ENCODE measurements at regions not wholly inside any gene's neighbourhood (a gene's known extent, or its start where the extent isn't known, plus 50 kb on each side); places are given as distances from the start of the nearest gene placed in this dataset.
"Not testable (repeated sequence)": the region's sequence is repeated elsewhere in the genome, so short reads cannot be mapped to it uniquely, and the experiment has no call there.

GRCh38 chr20:29878281-29878741 lies 1379.2 kb upstream of the DEFB115 start:
- ATAC-seq (ENCODE audit: low read depth) = peak; percentile 39

GRCh38 chr20:29878777-29879442 lies 1378.6 kb upstream of the DEFB115 start:
- no peaks in the 10 kb centered on the region for H3K4me1 ChIP-seq (ENCODE audit: insufficient read depth, poor library complexity, severe bottlenecking)
- no peaks in the 10 kb centered on the region for H3K36me3 ChIP-seq (ENCODE audit: low read depth)
- peak; percentile 89 for DNase-seq (ENCODE audit: low spot score)
- ATAC-seq (ENCODE audit: low read depth) = peak; percentile 19; the same call in 2 of the 3 replicates
- H3K27ac ChIP-seq (ENCODE audit: poor library complexity, severe bottlenecking) = no peak overlapping the region
- H3K27me3 ChIP-seq (ENCODE audit: insufficient read depth, poor library complexity, severe bottlenecking) = no peaks in the 10 kb centered on the region
- H3K9me3 ChIP-seq (ENCODE audit: severe bottlenecking) = peaks cover 13% of the 10 kb centered on the region
- no peak for TF ChIP-seq CTCF (IDR thresholded peaks at IDR 0.05; ENCODE audit: poor library complexity, severe bottlenecking)
- H3K4me3 ChIP-seq (ENCODE audit: severe bottlenecking) = no peak overlapping the region

More at GRCh38 chr20:29878281-29878741, 1379.2 kb upstream of the DEFB115 start:
- Histone ChIP-seq H3K4me1 (ENCODE audit: insufficient read depth, poor library complexity, severe bottlenecking) (no peaks in the 10 kb centered on the region), H3K27ac (ENCODE audit: poor library complexity, severe bottlenecking) (no peak overlapping the region), H3K27me3 (ENCODE audit: insufficient read depth, poor library complexity, severe bottlenecking) (no peaks in the 10 kb centered on the region), H3K36me3 (ENCODE audit: low read depth) (no peaks in the 10 kb centered on the region), H3K9me3 (ENCODE audit: severe bottlenecking) (peaks cover 11% of the 10 kb centered on the region), H3K4me3 (ENCODE audit: severe bottlenecking) (no peak overlapping the region)
- no peak for TF ChIP-seq CTCF (IDR thresholded peaks at IDR 0.05; ENCODE audit: poor library complexity, severe bottlenecking)
- DNase-seq (ENCODE audit: low spot score) = peak; percentile 85

GRCh38 chr20:29881107-29881506 lies 1376.4 kb upstream of the DEFB115 start:
- not testable (repeated sequence) for H3K27me3 ChIP-seq (ENCODE audit: insufficient read depth, poor library complexity, severe bottlenecking); H3K36me3 ChIP-seq (ENCODE audit: low read depth); ATAC-seq (ENCODE audit: low read depth); H3K27ac ChIP-seq (ENCODE audit: poor library complexity, severe bottlenecking); H3K4me1 ChIP-seq (ENCODE audit: insufficient read depth, poor library complexity, severe bottlenecking); H3K4me3 ChIP-seq (ENCODE audit: severe bottlenecking); DNase-seq (ENCODE audit: low spot score)
- peaks cover 13% of the 10 kb centered on the region for H3K9me3 ChIP-seq (ENCODE audit: severe bottlenecking)

GRCh38 chr20:29883514-29884219 lies 1373.8 kb upstream of the DEFB115 start:
- peak; percentile 43; the same call in 2 of the 3 replicates for ATAC-seq (ENCODE audit: low read depth)
- not testable (repeated sequence) for H3K4me3 ChIP-seq (ENCODE audit: severe bottlenecking); H3K36me3 ChIP-seq (ENCODE audit: low read depth); H3K27ac ChIP-seq (ENCODE audit: poor library complexity, severe bottlenecking); H3K27me3 ChIP-seq (ENCODE audit: insufficient read depth, poor library complexity, severe bottlenecking); H3K4me1 ChIP-seq (ENCODE audit: insufficient read depth, poor library complexity, severe bottlenecking)
- H3K9me3 ChIP-seq (ENCODE audit: severe bottlenecking) = peaks cover 15% of the 10 kb centered on the region
- peak; percentile 62 for DNase-seq (ENCODE audit: low spot score)

GRCh38 chr20:29884322-29884721 lies 1373.1 kb upstream of the DEFB115 start:
- not testable (repeated sequence) for H3K4me3 ChIP-seq (ENCODE audit: severe bottlenecking); H3K36me3 ChIP-seq (ENCODE audit: low read depth); H3K27ac ChIP-seq (ENCODE audit: poor library complexity, severe bottlenecking); H3K4me1 ChIP-seq (ENCODE audit: insufficient read depth, poor library complexity, severe bottlenecking); H3K27me3 ChIP-seq (ENCODE audit: insufficient read depth, poor library complexity, severe bottlenecking); ATAC-seq (ENCODE audit: low read depth)
- DNase-seq (ENCODE audit: low spot score) = peak; percentile 62
- peaks cover 15% of the 10 kb centered on the region for H3K9me3 ChIP-seq (ENCODE audit: severe bottlenecking)

- H3K27me3 ChIP-seq (ENCODE audit: insufficient read depth, poor library complexity, severe bottlenecking); H3K4me1 ChIP-seq (ENCODE audit: insufficient read depth, poor library complexity, severe bottlenecking); H3K27ac ChIP-seq (ENCODE audit: poor library complexity, severe bottlenecking); DNase-seq (ENCODE audit: low spot score); H3K36me3 ChIP-seq (ENCODE audit: low read depth); H3K4me3 ChIP-seq (ENCODE audit: severe bottlenecking): not testable (repeated sequence)
- peak; percentile 26; the same call in 1 of the 3 replicates for ATAC-seq (ENCODE audit: low read depth)
- H3K9me3 ChIP-seq (ENCODE audit: severe bottlenecking) = peaks cover 15% of the 10 kb centered on the region
Observed at GRCh38 chr20:29885282-29886185, 1371.9 kb upstream of the DEFB115 start.

GRCh38 chr20:29891555-29891954 lies 1365.9 kb upstream of the DEFB115 start:
- not testable (repeated sequence) for H3K4me3 ChIP-seq (ENCODE audit: severe bottlenecking); H3K27ac ChIP-seq (ENCODE audit: poor library complexity, severe bottlenecking); H3K9me3 ChIP-seq (ENCODE audit: severe bottlenecking); H3K36me3 ChIP-seq (ENCODE audit: low read depth); H3K27me3 ChIP-seq (ENCODE audit: insufficient read depth, poor library complexity, severe bottlenecking); H3K4me1 ChIP-seq (ENCODE audit: insufficient read depth, poor library complexity, severe bottlenecking); DNase-seq (ENCODE audit: low spot score); ATAC-seq (ENCODE audit: low read depth)

Measured in RWPE2 (cell line).